ENCODE measurements at regions not wholly inside any gene's neighbourhood (a gene's known extent, or its start where the extent isn't known, plus 50 kb on each side); places are given as distances from the start of the nearest gene placed in this dataset.

- no peak for TF ChIP-seq POLR2A (IDR thresholded peaks at IDR 0.05)
- no peak for TF ChIP-seq CTCF (IDR thresholded peaks at IDR 0.05)
Observed at GRCh38 chr11:134468081-134468668, 56.1 kb upstream of the B3GAT1 start.

Measured in thyroid gland (tissue), 4 donors.